A673 (cell line): ENCODE measurements at regions not wholly inside any gene's neighbourhood (a gene's known extent, or its start where the extent isn't known, plus 50 kb on each side); places are given as distances from the start of the nearest gene placed in this dataset.

Experiments
- EZH2 ChIP-seq: fragments of 200-600 bp; sonication (generic); IDR thresholded peaks from 2 replicates; pipeline ENCODE4 v1.6.1; 2017; ENCODE audit warnings: borderline replicate concordance, low read depth, mild to moderate bottlenecking, mixed read lengths, antibody characterized with exemption, low read length; ENCODE audit not compliant: poor library complexity, severe bottlenecking
- TF ChIP-seq, protein P1 (sequence below): fragments of 300-800, 200-600 bp; sonication (generic); conservative IDR thresholded peaks from 2 replicates; pipeline ENCODE4 v1.5.1; 2017; ENCODE audit warnings: low read depth, mild to moderate bottlenecking, antibody characterized with exemption, low read length, moderate library complexity, mixed read lengths

DNA sequence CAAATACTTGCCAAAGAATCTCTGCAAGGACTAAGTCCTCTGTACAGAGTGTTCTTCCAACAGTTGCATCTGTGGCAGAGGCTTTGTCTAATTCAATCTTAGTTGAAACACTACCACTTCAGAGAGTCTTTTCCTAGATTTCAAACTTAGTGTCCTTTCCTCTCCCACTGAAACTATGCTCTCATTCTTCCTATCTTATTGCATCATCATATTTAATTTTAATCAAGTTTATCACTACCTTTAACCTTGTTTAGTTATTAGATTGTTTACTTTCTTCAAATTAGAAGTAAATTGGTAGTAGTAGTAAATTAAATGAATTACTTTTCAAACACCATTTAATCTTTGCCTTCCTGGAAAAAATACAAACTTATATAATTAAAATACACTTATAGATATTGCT, 1082.3 kb upstream of the PABPC4L start:
- TF ChIP-seq, protein P1, sequence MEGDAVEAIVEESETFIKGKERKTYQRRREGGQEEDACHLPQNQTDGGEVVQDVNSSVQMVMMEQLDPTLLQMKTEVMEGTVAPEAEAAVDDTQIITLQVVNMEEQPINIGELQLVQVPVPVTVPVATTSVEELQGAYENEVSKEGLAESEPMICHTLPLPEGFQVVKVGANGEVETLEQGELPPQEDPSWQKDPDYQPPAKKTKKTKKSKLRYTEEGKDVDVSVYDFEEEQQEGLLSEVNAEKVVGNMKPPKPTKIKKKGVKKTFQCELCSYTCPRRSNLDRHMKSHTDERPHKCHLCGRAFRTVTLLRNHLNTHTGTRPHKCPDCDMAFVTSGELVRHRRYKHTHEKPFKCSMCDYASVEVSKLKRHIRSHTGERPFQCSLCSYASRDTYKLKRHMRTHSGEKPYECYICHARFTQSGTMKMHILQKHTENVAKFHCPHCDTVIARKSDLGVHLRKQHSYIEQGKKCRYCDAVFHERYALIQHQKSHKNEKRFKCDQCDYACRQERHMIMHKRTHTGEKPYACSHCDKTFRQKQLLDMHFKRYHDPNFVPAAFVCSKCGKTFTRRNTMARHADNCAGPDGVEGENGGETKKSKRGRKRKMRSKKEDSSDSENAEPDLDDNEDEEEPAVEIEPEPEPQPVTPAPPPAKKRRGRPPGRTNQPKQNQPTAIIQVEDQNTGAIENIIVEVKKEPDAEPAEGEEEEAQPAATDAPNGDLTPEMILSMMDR: no peak
- TF ChIP-seq EZH2: no peak
